ENCODE measurements at regions not wholly inside any gene's neighbourhood (a gene's known extent, or its start where the extent isn't known, plus 50 kb on each side); places are given as distances from the start of the nearest gene placed in this dataset.
"Not testable (repeated sequence)": the region's sequence is repeated elsewhere in the genome, so short reads cannot be mapped to it uniquely, and the experiment has no call there.

- in situ Hi-C loops (cut with HindIII; ENCODE audit: low sequenced_read_pairs): no loop called here
These were observed 710.8 kb downstream of the DOK5 start for GRCh38 chr20:55186228-55186627.

GRCh38 chr20:55175081-55175480, 699.7 kb downstream of the DOK5 start:
- in situ Hi-C loops (cut with HindIII; ENCODE audit: low sequenced_read_pairs): no loop called here

- in situ Hi-C loops (cut with HindIII; ENCODE audit: low sequenced_read_pairs): no loop called here
These were observed 699.2 kb downstream of the DOK5 start for GRCh38 chr20:55174635-55175034.

GRCh38 chr20:55174172-55174571, 698.8 kb downstream of the DOK5 start:
- in situ Hi-C loops (cut with HindIII; ENCODE audit: low sequenced_read_pairs): no loop called here

GRCh38 chr20:55173601-55174000, 698.2 kb downstream of the DOK5 start:
- in situ Hi-C loops (cut with HindIII; ENCODE audit: low sequenced_read_pairs): no loop called here

GRCh38 chr20:55172310-55173002, 697.1 kb downstream of the DOK5 start:
- in situ Hi-C loops (cut with HindIII; ENCODE audit: low sequenced_read_pairs): no loop called here

GRCh38 chr20:55166063-55166462, 690.7 kb downstream of the DOK5 start:
- in situ Hi-C loops (cut with HindIII; ENCODE audit: low sequenced_read_pairs): no loop called here

- in situ Hi-C loops (cut with HindIII; ENCODE audit: low sequenced_read_pairs): no loop called here
These were observed 685.6 kb downstream of the DOK5 start for GRCh38 chr20:55160996-55161395.

- in situ Hi-C loops (cut with HindIII; ENCODE audit: low sequenced_read_pairs): no loop called here
These were observed 684.6 kb downstream of the DOK5 start for GRCh38 chr20:55160037-55160436.

GRCh38 chr20:55159230-55159629, 683.8 kb downstream of the DOK5 start:
- in situ Hi-C loops (cut with HindIII; ENCODE audit: low sequenced_read_pairs): no loop called here

GRCh38 chr20:55158446-55158845, 683.1 kb downstream of the DOK5 start:
- in situ Hi-C loops (cut with HindIII; ENCODE audit: low sequenced_read_pairs): no loop called here

GRCh38 chr20:55155360-55155759, 680.0 kb downstream of the DOK5 start:
- in situ Hi-C loops (cut with HindIII; ENCODE audit: low sequenced_read_pairs): no loop called here

- in situ Hi-C loops (cut with HindIII; ENCODE audit: low sequenced_read_pairs): no loop called here
These were observed 677.7 kb downstream of the DOK5 start for GRCh38 chr20:55153001-55153645.

- in situ Hi-C loops (cut with HindIII; ENCODE audit: low sequenced_read_pairs): no loop called here
These were observed 675.8 kb downstream of the DOK5 start for GRCh38 chr20:55151171-55151570.

GRCh38 chr20:55143601-55144000, 668.2 kb downstream of the DOK5 start:
- in situ Hi-C loops (cut with HindIII; ENCODE audit: low sequenced_read_pairs): loop anchor here (5.0 kb wide), 1 partner anchor 39 kb away; no protein-coding TSS in a partner anchor

- in situ Hi-C loops (cut with HindIII; ENCODE audit: low sequenced_read_pairs): loop anchor here (5.0 kb wide), 1 partner anchor 39 kb away; no protein-coding TSS in a partner anchor
These were observed 667.5 kb downstream of the DOK5 start for GRCh38 chr20:55142932-55143331.

- in situ Hi-C loops (cut with HindIII; ENCODE audit: low sequenced_read_pairs): loop anchor here (5.0 kb wide), 1 partner anchor 42 kb away; no protein-coding TSS in a partner anchor
These were observed 665.2 kb downstream of the DOK5 start for GRCh38 chr20:55140631-55141030.

GRCh38 chr20:55139173-55139765, 663.9 kb downstream of the DOK5 start:
- in situ Hi-C loops (cut with HindIII; ENCODE audit: low sequenced_read_pairs): no loop called here

- in situ Hi-C loops (cut with HindIII; ENCODE audit: low sequenced_read_pairs): no loop called here
These were observed 660.5 kb downstream of the DOK5 start for GRCh38 chr20:55135923-55136322.

- in situ Hi-C loops (cut with HindIII; ENCODE audit: low sequenced_read_pairs): no loop called here
These were observed 657.1 kb downstream of the DOK5 start for GRCh38 chr20:55132523-55132922.

GRCh38 chr20:55117577-55117976, 642.2 kb downstream of the DOK5 start:
- in situ Hi-C loops (cut with HindIII; ENCODE audit: low sequenced_read_pairs): not testable (repeated sequence)

GRCh38 chr20:55116598-55116997, 641.2 kb downstream of the DOK5 start:
- in situ Hi-C loops (cut with HindIII; ENCODE audit: low sequenced_read_pairs): no loop called here

Data from endothelial cell of hepatic sinusoid (primary cell).